ENCODE measurements at regions not wholly inside any gene's neighbourhood (a gene's known extent, or its start where the extent isn't known, plus 50 kb on each side); places are given as distances from the start of the nearest gene placed in this dataset.

DNA sequence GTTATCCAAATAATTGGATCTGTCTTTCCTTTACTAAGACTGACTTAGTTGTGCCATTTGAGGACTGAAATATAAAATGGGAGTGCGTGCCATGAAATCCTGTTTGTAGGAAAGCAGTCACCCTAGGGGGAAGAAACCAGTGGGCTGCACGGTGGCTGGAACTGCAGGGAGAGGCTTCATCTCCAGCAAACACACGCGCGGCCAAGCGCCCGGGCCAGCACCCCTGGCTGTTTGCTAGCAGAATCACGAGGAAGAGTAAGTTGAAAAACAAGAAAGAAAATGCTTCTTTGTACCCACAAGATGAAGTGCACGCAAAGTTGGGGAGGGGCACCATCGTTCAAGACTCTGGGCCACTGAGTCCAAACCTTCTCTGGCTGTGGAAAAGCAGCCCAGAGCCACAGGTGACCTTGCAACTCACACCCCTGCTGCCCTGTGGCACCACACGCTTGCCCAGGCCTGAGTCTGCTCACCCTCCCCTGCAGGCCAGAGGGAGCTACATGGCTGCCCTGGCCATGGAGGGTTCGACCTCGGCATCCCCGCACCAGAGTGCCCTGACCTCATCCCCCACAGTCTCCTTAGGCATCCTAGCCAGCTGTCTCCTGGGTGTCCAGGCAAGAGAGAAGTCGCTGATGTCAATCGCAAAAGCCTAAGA, 55.2 kb downstream of the IRX2 start:
- DNase-seq: no peak

DNA sequence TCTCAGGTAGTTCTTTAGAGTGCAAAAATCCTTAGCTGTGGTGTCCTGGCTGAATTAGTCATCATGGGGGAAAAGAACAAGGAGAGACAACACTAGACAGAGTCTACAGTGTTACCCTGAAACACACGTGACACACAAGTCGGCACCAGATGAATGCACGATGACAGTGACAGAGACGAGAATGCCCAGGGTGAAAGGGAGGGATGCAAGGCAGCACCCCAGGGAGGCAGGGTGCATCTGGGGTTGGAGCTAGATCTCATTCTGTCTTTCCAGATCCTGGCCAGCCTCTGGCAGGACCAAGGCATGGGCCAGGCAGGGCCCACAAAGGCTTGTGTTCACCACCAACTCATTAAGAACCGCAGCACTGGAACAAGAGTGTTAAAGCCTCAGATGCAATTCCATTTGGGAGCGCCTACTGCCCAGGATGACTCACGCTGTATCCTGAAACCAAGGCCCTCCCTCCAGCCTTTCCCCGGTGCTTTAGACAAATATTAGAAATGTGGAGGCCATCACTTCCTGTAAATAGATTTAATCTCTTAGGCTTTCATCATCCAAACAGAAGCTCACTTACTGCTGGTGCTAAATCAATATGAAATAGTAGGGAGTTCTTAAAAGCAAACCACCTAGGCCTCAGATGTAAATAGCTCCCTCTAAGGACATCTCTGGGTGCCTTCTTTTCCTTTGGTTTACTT, 56.1 kb downstream of the IRX2 start:
- DNase-seq: no peak

DNA sequence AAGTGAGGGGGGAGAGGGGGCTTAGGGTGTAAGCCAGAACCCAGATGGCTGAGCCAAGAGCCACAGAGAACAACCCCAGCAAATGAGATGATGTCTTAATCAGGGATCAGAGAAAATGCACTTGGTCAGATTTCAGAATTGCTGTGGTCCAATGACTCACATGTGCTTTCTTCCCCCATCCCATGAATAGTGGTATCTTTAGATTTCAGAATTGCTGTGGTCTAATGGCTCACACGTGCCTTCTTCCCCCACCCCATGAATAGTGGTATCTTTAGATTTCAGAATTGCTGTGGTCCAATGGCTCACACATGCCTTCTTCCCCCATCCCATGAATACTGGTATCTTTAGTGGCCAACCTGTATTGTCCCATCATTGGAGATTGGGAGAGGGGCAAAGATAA, 59.9 kb downstream of the IRX2 start:
- DNase-seq: no peak

DNA sequence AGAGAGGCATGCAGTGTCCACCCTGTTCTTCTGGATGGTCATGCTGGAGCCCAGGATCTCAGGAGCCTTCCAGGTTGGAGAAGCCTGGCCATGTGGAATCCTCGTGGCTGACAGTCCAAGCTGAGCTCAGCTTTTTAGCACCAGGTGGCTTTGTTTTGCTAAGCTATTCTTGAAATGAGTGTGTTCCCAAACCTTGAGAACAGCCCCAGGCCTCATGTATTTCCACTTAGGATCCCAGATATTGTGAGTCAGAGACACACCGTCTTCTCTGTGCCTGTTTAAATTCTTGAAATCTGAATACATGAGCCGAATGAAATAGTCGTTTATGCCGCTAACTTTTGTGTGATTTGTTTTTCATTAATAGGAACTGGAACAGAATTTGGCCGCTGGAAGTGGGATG, 61.2 kb downstream of the IRX2 start:
- DNase-seq: no peak

DNA sequence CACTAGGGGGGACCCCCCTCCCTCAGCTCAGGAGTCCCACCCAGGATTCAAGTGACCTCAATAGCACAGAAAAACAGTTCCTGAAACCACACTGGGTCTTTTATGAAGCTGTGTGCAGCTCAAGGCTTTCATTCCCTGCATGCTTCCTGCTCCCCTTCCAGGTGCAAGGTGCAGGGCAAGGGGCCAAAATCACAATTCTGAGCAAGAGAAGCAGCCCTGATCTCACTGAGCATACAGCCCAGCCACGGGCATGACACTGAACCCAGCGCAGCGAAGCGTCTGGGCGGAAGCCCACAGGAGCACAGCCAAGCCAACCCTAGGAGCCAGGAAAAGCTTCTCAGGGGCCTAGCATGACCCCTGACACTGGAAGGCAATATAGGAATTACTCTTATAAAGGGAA, 62.9 kb downstream of the IRX2 start:
- DNase-seq: no peak

DNA sequence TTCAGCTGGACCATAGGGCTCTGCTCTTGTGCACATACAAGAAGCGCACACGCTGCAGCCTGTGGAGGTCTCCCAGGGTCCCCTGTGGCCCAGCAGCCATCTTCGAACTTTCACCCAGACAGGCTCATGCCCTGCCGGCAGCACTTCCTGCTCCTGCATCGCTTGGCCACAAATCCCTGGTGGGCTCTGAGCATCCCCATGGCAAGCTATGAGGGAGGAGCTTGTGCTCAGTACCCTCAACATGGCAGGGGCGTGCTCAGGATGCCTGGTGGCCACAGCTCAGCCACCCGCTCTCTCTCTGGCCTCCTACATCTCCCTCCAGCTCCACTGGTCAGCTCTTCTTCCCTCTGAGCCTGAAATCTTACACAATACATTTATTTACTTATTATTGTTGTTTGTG, 63.7 kb downstream of the IRX2 start:
- no peak for DNase-seq

DNA sequence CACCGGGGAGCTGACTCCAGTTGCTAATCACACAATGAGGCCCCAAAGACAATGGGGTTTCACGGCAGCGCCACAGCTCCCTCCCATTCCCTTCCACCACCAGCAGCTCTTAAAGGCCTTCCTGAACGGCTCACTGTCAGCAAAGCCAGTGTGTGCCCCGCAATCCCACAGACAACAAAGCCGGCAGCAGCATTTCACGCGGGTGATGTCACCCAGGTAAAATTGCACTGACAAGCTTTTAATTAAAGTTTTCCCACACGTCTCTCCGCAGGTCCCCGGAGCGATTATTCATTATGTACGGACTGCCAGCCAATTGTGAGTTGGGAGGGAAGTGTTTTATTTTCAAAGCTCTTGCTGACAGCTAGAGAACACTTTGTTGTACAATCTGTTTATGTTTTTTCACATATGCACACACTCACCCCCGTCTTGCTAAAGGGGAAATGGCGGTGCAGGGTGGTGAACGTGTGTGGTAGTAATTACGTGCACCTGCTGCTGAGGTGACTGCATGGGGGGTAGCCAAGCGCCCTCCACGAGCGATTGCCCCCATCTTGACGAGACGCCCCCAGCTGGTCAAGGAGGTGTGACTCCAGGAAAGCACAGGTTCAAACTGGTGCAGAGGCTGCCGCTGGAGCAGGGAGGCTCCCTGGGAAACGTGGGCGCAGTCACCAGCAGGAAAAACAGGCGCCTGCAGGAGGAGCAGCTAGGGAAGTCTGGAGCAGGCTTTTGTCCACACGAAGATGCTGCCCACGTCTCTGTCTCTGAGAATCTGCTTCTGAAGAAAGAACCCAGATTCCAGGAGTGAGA, 65.0 kb downstream of the IRX2 start:
- no peak for DNase-seq

DNA sequence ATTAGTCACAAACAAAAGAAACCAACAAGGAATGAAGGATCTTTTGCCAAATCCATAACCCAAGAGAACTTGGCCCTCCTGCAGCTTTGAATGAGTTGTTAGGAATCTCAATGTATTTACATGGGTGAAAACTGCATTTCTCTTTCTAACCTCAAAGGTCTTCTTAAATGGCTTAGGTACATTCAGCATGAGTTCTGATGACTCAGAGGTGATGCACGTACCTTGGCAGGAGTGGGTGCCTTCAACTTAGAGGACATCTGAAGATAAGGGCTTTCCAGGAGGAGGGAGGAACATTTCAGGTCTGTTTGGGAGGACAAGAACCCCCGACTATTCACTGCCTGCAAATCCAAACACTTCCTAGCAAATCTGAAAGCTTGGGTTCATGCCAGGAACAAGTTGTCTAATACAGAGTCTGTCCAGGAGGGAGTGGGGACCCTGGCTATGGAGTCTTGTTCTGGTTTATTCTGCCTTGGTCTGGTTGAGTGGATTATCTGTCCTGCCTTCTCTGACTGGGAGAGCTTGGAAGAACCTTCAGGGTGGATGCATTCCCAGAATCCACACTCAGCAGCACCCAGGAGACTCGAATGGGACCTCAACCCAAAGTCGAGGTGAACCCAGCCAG, 65.7 kb downstream of the IRX2 start:
- no peak for DNase-seq

DNA sequence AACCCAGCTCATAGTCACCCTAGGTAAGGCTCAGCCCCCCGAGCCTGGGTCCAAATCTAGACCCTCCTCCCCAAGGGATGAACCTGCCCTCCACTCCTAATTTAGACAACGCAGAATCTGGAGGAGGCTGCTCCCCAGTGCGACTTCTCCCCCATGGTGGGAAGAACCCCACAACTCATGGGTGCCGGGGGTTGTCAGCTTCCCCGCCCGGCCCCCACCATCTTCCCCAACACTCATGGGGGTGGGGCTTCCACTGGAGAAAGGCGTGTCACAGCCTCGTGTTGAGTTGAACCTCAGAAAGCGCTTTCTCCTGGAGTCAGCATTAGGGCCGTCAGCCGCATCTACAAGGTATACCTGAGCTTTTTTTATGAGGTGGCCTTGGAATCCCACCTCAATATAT, 66.9 kb downstream of the IRX2 start:
- DNase-seq: no peak

DNA sequence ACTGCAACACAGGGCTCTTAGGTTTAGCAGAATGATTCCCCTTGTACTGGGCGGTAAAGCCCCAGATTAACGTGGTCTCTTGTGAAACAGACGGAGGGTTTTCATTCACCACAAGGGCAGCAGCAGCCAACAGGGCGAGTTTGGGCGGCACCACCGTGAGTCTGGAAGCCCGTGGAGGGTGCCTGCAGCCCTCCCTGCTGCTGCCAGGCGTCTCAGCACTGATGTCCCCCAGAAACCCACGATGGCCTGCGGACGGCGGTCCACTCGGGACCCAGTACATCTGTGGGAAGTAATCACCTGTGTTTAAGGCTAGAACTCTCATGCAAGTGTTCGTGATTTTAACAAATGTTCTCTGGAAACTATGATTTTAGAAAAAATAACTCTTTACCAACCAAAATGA, 67.8 kb downstream of the IRX2 start:
- no peak for DNase-seq

DNA sequence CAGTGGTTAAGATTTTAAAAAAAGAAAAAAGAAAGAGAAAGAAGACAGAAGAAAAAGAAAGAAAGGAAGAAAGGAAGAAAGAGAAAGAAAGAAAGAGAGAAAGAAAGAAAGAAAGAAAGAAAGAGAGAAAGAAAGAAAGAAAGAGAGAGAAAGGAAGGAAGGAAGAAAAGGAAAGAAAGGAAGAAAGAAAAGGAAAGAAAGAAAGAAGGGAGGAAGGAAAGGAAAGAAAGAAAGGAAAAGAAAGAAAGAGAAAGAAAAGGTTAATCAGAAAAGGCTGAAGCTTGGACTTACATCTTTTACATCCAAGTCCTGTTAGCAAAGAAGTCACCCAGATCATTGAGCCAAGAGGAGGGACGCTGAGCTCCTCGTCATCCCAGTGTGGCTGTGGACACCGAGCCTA, 70.0 kb downstream of the IRX2 start:
- no peak for DNase-seq

DNA sequence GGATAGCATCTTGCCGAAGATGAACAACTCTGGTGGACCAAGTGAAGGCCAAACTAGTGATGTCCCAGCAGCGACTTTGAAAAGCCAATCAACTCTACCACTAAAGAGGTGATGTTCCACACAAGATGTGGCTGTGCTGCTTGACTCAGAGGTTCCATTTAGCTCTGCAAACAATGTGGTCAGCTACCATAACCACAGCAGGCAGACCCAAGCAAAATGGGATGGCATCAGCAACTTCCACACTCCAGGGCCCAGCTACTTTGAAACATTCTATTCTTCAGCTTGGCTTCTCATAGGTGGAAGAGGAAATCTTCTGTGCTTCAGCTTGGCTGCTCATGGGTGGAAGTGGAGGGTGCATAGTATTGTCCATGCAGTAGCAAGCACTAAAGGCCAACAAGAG, 70.5 kb downstream of the IRX2 start:
- no peak for DNase-seq

DNA sequence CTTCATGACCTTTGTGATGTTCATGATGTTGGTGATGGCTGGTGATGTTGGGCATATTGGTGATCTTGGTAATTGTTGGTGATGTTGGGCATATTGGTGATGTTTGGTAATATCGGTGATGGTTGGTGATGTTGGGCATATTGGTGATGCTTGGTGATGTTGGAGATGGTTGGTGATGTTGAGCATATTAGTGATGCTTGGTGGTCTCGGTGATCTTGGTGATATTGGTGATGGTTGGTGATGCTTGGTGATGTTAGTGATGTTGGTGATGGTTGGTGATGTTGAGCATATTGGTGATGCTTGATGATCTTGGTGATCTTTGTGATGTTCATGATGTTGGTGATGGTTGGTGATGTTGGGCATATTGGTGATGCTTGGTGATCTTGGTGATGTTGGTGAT, 73.8 kb downstream of the IRX2 start:
- DNase-seq: no peak

DNA sequence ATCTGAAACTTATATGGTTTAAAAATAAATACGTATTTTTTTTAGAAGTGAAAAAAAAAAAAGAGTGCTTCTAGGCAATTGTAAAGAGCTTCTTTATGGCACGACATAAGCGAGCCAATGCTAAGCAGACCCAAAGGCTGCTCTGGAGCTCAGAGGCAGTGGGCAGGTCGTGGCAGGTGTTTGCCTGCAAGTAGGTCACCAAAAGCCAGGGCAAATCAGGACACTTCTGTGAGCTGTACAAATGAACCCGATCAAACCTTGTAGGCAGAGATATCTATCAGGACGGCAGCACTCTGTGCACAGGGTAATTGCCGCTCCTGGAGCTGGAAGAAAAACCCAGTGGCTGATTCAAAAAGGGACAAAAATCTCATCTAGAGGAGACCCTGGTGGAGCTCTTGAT, 75.9 kb downstream of the IRX2 start:
- no peak for DNase-seq

DNA sequence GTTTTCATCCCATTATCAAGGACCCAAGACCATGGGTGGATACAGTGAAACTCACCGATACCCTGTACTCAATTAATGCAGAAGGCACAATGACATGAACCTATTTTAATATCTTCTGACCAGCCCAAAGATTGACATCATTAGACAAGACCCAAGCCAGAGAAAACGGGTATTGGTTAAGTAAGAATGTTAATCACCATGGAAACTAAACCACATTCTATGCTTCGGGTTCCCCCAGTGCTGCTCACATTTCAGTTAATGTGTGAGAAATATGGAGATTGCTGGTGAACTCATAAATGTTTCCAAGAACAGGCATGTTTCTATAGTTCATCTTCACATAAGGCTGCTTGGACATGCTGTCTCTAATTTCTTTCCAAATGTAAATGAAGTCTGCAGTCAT, 77.0 kb downstream of the IRX2 start:
- DNase-seq: no peak

DNA sequence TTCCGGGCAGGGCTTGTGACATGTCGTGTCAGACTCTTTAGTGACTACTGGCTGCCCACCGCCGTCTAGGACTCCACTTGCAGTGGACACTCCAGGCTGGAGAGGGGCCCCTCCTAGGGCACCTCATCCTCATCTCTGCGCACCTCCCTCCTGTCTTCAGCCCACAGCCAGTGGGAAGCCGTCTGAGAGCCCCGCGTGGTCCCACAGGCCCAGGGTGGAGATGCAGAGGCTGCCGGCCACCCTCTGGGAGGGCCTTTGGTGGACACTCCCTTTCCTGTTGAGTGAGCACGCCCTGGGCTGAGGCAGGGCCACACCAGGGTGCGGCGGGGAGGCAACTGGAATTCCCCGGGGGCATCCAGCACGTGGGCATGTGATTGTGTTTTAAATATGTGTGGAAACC, 80.5 kb downstream of the IRX2 start:
- no peak for DNase-seq

DNA sequence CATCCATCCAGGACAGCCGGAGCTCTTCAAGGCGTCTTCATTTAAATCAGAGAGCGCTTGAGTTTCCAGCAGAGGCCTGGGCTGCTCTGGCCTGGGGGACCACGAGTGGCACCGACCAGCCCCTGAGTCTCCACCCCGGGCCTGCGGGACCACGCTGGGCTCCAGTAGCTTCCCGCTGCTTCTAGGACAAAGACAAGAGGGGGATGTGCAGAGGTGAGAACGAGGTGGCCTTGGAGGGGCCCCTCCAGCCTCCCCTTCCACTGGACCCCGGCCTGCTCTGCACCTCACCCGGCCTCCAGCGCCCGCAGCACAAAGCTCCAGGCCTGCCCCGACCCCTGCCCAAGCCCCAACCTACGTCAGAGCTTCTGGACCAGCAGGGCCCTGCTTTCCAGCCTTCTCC, 81.6 kb downstream of the IRX2 start:
- DNase-seq: no peak

DNA sequence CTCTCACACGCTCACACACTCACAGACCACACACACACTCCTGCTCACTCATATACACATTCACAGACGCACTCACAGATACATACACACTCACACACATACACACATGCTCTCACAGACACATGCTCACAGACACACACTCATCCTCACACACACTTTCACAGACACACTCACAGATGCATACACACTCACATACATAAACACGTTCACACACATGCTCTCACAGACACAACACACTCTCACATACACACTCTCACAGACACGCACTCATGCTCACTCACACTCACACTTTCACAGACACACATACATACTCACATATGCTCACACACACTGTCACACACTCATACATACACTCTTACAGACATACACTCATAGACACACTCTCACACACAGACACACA, 82.2 kb downstream of the IRX2 start:
- no peak for DNase-seq

DNA sequence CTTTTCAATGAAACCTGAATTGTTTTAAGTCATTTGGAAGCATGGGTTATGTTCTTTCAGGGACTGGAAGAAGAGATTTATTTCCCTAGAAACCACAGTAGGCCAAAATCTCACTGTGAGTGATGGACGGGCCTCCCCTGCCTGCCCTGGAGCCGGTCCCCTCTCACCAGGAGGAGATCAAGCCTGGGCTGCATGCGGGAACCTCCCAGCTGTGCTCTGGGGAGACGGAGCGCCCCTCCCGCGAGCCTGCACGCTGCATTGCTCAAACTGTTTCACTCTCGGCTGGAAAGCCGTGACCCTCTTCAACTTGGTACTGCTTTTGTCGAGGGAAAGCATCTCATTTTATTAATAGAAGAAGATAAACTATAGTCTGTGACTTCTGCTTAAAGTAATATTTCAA, 85.4 kb downstream of the IRX2 start:
- no peak for DNase-seq

DNA sequence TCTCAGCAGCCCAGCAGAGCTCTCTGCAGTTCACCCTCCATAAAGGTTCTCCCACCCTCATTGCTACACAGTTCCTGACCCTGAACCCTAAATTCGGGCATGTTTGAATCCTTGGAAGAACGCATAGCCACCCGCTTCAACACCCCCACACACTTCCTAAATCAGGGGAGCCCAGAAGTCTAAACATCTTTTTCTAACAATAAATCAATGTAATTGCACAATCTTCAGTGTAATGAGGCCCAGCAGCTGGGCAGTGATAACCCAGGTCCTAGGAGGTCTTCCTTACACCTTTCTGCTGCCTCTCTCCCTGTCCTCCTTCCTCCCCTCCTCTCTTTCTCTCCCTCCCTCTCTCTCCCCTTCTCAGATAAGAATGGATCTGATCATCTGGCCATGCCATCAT, 88.0 kb downstream of the IRX2 start:
- no peak for DNase-seq

DNA sequence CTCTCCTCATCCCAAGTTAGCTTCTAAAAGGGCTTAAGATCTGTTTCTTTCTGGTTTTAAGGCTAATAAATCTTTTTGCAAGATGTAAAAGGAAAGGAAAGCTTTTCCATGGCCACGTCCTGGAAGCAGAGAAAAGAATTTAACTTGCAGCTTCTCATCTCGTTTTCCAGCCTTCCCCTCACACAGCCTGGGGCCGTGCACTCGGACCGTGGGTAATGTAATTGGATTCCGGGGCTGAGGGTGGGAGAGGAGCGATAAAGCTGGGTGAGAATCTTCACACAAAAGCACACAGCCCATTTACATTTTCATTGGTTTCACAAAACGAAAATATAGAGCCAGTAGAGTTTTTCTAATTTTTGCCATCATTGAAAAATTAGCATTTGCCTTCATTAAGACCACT, 91.2 kb downstream of the IRX2 start:
- no peak for DNase-seq

DNA sequence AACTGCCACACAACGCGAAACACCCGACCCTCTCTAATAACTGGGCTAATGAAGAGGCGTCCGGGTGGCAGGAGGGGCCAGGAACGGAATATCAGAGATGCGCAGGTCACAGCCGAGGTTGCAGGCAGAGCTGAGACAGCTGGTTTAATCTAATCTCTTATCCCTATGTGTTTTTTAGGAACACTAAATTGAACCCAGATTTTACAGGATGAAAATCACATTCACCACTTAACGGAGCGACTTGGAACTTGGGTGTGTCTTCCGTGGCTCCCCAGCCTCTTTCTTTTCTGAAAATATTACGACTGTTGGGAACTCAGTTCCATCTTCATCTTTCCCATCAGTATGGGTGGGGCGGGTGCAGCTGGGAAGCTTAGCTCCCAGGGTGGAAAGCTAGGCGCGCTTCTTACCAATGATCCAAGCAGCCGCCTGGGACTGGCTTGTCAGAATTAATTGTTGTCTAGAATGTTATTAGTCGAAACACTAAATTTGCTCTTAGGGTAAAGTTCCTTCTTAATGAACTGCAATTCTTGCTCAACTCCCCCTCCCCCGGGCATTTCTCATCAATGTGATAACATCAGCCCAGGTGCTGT, 92.5 kb downstream of the IRX2 start:
- no peak for DNase-seq

DNA sequence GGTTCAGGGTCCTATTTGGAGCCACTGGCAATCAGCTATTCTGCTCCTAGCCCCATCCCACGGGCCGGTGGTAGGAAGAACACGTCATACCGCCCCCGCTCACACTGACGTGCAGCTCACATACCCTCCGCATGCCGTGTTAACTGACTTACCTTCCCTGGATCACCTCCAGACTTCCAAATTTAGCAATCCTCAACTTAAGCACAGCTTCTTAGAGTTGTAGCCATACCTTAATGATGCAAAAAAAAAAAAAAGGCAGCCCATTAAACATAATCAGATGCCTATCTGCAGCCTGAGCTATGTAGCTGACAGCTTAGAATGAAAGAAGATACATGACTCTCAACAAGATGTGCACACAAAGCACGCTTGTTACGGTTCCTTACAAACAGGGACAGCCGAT, 93.0 kb downstream of the IRX2 start:
- DNase-seq: no peak

DNA sequence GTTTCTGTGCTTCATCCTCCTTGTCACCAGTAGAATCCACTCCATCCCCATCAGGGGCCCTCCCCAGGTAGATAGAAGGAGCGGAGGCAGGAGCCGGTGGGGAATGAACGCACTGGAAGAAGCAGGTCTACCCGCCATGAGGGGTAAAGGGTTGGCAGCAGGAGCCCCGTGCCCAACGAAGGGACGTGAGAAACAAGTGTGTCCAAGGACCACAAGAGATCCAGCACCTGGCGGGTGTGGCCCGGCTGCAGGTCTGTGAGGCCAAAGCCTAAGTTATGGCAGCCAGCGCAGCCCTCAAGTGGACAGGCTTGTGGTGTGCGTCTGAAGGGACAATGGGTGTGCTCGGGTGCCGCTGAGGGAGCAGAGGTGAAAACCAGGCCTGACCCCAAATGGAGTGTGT, 94.3 kb downstream of the IRX2 start:
- no peak for DNase-seq

Measured in CD4-positive, alpha-beta T cell treated with Interleukin-17A for 1 hour (primary cell).